GM12891 (cell line): ENCODE measurements at regions not wholly inside any gene's neighbourhood (a gene's known extent, or its start where the extent isn't known, plus 50 kb on each side); places are given as distances from the start of the nearest gene placed in this dataset.

Experiments
- POLR2A ChIP-seq: IDR thresholded peaks from 2 replicates; pipeline ENCODE4 v1.6.1; 2011; ENCODE audit warnings: low read depth, low read length, control low read depth
- POLR2AphosphoS5 ChIP-seq: IDR thresholded peaks from 2 replicates; pipeline ENCODE4 v1.6.1; 2011; ENCODE audit warnings: low read depth, low read length, control low read depth
- POU2F2 ChIP-seq: IDR thresholded peaks from 2 replicates; pipeline ENCODE4 v1.6.1; 2011; ENCODE audit warnings: low read depth, mild to moderate bottlenecking, control low read depth, low read length, moderate library complexity
- SPI1 ChIP-seq: IDR thresholded peaks from 2 replicates; pipeline ENCODE4 v1.6.1; 2011; ENCODE audit warnings: low read depth, low read length, control low read depth
- TAF1 ChIP-seq: IDR thresholded peaks from 2 replicates; pipeline ENCODE4 v1.6.1; 2011; ENCODE audit warnings: low read depth, low read length, control low read depth

DNA sequence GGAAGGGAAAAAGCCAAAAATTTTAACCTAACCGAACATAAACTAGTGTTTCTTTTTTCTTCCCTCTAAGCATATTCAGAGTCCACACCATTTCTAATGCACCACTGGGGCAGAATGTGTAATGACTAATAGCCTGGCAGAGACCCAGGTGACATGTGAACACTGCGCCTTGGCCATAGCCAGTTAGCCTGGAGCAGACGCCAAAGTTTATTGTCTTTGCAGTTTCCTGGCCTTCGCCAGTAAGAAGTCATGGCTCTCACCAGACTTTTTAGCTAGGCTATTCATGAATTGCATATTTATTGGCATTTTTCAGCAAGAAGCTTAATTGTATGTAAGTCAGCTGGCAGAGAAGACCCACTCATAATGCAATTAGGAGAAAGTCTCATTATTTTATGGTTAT is 182.8 kb upstream of the SLC27A6 start:
- no peak for TF ChIP-seq POLR2A
- no peak for TF ChIP-seq TAF1
- no peak for TF ChIP-seq POLR2AphosphoS5
- TF ChIP-seq POU2F2, result no peak
- no peak for TF ChIP-seq SPI1
